Psoas muscle (tissue), 7 donors: ENCODE measurements at regions not wholly inside any gene's neighbourhood (a gene's known extent, or its start where the extent isn't known, plus 50 kb on each side); places are given as distances from the start of the nearest gene placed in this dataset.

Experiments
- ATAC-seq, 4 donors: fragments of 200-7000 bp; cut with Tn5 transposase; one replicate each; pipeline ENCODE4 v1.9.1; 2020; ENCODE audit warnings: moderate library complexity in 3 of 4, mild to moderate bottlenecking in 2 of 4
- DNase-seq, 2 donors: peaks; one replicate each; pipeline ENCODE4 v3.0.0-alpha.2; 2020
- H3K27ac ChIP-seq: fragments of 200-600 bp; one replicate; pipeline ENCODE4 v1.8.0; 2022
- H3K27me3 ChIP-seq, 3 donors: fragments of 200-600 bp in 1 of 3; one replicate each; pipeline versions ENCODE4 v1.6.1 to v1.8.0; 2013 to 2022; ENCODE audit warnings: low read length in 2 of 3, mild to moderate bottlenecking in 2 of 3, moderate library complexity in 1 of 3; ENCODE audit not compliant: insufficient read depth in 3 of 3
- H3K36me3 ChIP-seq, 2 donors: fragments of 200-600 bp in 1 of 2; one replicate each; pipeline versions ENCODE4 v1.6.1 to v1.8.0; 2013 to 2022; ENCODE audit warnings: low read depth in 1 of 2, mild to moderate bottlenecking in 1 of 2, moderate library complexity in 1 of 2; ENCODE audit not compliant: insufficient read depth in 1 of 2
- H3K4me1 ChIP-seq: fragments of 200-600 bp; one replicate; pipeline ENCODE4 v1.8.0; 2022
- H3K4me3 ChIP-seq: fragments of 200-600 bp; one replicate; pipeline ENCODE4 v1.8.0; 2022; ENCODE audit warnings: mild to moderate bottlenecking
- H3K9me3 ChIP-seq: fragments of 200-600 bp; one replicate; pipeline ENCODE4 v1.8.0; 2022
- CTCF ChIP-seq: fragments of 200-600 bp; IDR thresholded peaks from one replicate; pipeline ENCODE4 v1.8.0; 2022; ENCODE audit warnings: antibody characterized with exemption
- WGBS, 3 donors: extraction: QIAGEN DNeasy Blood & Tissue Kit; methylation state at CpG; one replicate each; pipeline versions ENCODE4 v1.1.6 to v1.1.7; 2013; 5-methylcytosine and 5-hydroxymethylcytosine counted together
- intact Hi-C, 2 donors: fragments of 100-400 bp; cut with DNase I; formaldehyde crosslinking; loops; one replicate each; pipeline versions ENCODE4 v1.11.0 to v1.14.2; 2022
- donor health status: healthy with polysubstance abuse.
- donor health status: DM: no; HTN: no; CAD: no; lungs with moderate emphysema.
- donor health status: Bipolar disorder and iron deficiency.
- donor health status: healthy.
- donor health status: DM: yes; HTN: yes; CAD: no.
- donor health status: DM: no; HTN: no; CAD: no.
- donor health status: DM: yes; HTN: yes; CAD: no.

DNA sequence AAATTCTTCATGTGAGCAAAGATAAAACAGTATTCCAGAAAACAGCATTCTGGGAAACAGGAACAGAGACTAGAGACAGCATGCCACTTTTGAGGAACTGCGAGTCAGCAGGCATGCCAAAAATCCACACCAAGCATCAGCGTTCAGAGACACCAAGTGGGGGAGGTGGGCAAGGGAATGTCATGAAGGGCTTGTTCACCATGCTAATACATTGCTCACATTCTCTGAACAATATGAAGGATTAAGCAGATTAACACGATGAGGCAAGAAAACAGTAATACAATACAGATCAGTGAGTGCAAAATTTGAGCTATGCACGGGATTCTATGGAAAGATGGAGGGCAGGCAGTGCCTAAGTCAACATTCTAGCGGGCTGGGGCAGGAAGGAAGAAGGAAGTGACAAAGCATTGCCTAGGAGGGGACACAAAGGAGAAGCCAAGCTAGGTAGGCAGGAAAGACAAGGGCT lies 278.3 kb downstream of the FBXW7 start:
- TF ChIP-seq CTCF, result no peak
- H3K4me1 ChIP-seq, result no peaks in the 10 kb centered on the region
- WGBS, 3 donors, result 44 to 45% (median 45%) methylated on average over 5 of the region's 5 CpGs
- no peaks in the 10 kb centered on the region for H3K27me3 ChIP-seq
- H3K4me3 ChIP-seq, result no peak overlapping the region
- no peak overlapping the region for H3K27ac ChIP-seq
- H3K36me3 ChIP-seq, result no peaks in the 10 kb centered on the region
- no peak for ATAC-seq
- intact Hi-C loops, result no loop called here
- H3K9me3 ChIP-seq, result peaks cover 7% of the 10 kb centered on the region
- DNase-seq, result no peak

GRCh38 chr4:152256996-152257395 lies 278.9 kb downstream of the FBXW7 start:
- no peaks in the 10 kb centered on the region for H3K27me3 ChIP-seq
- H3K36me3 ChIP-seq, result no peaks in the 10 kb centered on the region
- intact Hi-C loops, result no loop called here
- peaks cover 7% of the 10 kb centered on the region for H3K9me3 ChIP-seq
- ATAC-seq (no peak), DNase-seq (no peak)
- no peaks in the 10 kb centered on the region for H3K4me1 ChIP-seq
- no peak for TF ChIP-seq CTCF
- H3K4me3 ChIP-seq, result no peak overlapping the region
- WGBS, 3 donors, result 81 to 88% (median 81%) methylated on average over 3 of the region's 3 CpGs
- H3K27ac ChIP-seq, result no peak overlapping the region

GRCh38 chr4:152255437-152255836 lies 280.5 kb downstream of the FBXW7 start:
- H3K4me1 ChIP-seq, result no peaks in the 10 kb centered on the region
- no peaks in the 10 kb centered on the region for H3K36me3 ChIP-seq
- H3K4me3 ChIP-seq, result no peak overlapping the region
- no peaks in the 10 kb centered on the region for H3K27me3 ChIP-seq
- intact Hi-C loops, result no loop called here
- TF ChIP-seq CTCF, result no peak
- DNase-seq (no peak), ATAC-seq (peak in 1 of 4 donors; percentile 27)
- H3K9me3 ChIP-seq, result no peaks in the 10 kb centered on the region
- WGBS, 3 donors, result 53 to 60% (median 58%) methylated on average over 4 of the region's 4 CpGs
- H3K27ac ChIP-seq, result no peak overlapping the region

DNA sequence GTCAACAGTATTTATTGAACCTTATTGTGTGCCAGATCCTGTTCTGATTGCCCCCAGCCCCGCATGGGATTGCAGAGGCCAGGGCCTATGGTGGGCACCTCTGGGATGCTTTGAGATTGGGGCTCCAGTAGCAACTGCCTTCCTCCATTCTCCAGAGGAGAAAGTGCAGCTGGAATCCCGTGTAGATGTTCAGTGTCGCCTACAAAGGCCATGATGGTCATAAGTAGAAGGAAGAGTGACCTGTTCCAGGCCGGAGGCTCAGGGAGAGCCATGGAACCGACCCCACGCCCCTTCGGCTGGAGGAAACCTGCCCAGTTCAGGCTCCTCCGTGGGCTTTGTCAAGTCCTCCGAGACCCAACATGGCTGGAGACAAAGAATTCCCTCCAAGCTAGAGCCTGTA lies 287.5 kb downstream of the FBXW7 start:
- Histone ChIP-seq H3K9me3 (no peaks in the 10 kb centered on the region), H3K36me3 (no peaks in the 10 kb centered on the region), H3K4me1 (no peaks in the 10 kb centered on the region), H3K27me3 (no peaks in the 10 kb centered on the region), H3K27ac (no peak overlapping the region), H3K4me3 (no peak overlapping the region)
- TF ChIP-seq CTCF, result no peak
- WGBS, 3 donors, result 86 to 92% (median 87%) methylated on average over 9 of the region's 9 CpGs
- DNase-seq (no peak), ATAC-seq (no peak)
- intact Hi-C loops, result loop anchor here in 1 of 2 donors (10.0 kb wide), 1 partner anchor 134 kb away; no protein-coding TSS in a partner anchor
